GM21515 (cell line): ENCODE measurements at regions not wholly inside any gene's neighbourhood (a gene's known extent, or its start where the extent isn't known, plus 50 kb on each side); places are given as distances from the start of the nearest gene placed in this dataset.
"Not testable (repeated sequence)": the region's sequence is repeated elsewhere in the genome, so short reads cannot be mapped to it uniquely, and the experiment has no call there.

Experiments
- ATAC-seq: cut with Tn5 transposase; IDR thresholded peaks from one replicate; pipeline ENCODE4 v1.9.1; 2021; ENCODE audit not compliant: unreplicated experiment

DNA sequence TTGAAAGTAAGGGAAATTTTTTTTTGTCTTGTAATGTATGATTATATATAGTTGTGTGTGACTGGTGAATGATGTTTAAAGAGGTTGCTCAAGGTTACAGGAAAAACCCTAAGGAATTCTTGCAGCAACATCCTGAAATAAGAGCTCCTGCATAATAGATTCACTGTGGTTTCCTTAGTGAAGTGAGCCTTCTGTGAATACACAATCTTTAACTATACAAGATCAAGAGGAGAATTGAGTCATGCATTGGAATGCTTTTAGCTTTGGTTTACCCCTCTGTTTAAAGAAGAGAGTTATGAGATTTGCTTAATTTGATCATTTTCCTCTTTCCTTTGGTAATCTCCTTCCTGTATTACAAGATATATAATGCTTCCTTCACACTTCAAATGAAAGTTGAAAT, 141.6 kb upstream of the EYA4 start:
- no peak for ATAC-seq

DNA sequence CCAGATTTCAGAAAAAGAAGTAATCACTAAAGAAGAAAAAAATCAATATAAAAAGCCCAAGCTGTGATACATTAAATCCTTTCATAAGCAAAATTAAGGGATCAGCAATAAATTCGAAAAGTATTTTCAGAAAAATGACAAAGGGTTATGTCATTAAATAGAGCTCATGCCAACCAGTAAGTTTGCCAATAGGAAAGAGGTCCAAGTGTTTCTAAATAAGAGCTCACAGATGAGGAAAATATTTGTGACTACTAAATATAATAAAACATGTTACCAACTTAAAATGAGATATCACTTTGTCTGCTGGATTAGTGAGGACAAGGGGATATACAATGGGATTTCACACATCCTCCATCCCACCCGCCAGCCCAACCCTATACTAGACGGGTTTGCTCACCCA, 140.3 kb upstream of the EYA4 start:
- no peak for ATAC-seq

DNA sequence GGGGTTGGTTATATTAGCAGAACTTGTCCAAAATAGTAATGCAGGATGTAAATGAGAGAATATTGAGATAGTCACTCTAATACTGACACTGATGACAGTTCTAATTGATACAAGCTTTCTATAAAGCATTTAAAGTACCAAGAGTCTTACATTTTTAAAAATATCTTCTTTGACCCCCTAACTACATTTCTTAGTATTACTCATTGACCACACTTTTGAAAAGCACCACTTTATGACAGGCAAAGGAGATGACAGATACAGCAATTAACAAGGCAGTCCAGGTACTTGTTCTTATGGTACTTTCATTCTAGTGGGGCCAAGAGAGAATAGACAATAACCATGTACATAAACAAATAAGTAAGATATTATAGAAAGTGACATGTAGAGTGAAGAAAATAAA, 139.4 kb upstream of the EYA4 start:
- ATAC-seq = no peak

DNA sequence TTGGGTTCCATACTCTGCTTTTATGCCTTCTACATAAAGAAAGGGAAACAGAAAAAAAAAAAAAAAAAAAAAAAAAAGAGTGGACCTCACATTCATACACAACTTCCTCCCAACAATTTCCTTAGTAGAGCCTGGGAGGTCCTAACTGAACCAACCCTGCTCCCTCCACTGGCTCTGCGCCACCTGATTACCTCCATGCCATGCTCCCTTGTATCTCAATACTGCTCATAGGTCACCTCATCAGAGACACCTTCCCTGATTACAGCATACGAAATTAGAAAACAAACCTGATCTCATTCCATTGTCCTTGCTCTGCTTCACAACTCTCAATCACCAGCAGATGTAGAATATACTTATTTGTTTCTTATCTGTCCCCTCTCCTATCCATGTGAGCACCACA, 134.2 kb upstream of the EYA4 start:
- ATAC-seq = no peak

DNA sequence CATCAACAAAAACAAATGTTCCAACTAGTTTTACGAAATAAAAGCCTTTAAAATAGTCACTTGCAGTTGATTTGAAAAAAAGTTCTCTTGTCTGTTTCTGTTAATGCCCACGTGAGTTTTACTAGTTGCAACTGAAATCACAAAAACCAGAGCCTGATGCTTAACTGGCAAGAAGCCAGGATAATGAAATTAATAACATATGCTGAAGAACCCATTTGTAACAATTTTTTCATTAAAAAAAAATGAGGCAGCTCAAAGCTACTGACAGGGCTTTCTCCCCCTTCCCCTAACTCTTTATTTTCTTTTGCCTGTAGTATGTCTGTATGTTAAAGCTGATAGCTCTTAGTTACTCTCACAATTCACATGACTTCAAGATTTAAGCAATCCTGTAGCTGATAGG, 132.7 kb upstream of the EYA4 start:
- no peak for ATAC-seq

DNA sequence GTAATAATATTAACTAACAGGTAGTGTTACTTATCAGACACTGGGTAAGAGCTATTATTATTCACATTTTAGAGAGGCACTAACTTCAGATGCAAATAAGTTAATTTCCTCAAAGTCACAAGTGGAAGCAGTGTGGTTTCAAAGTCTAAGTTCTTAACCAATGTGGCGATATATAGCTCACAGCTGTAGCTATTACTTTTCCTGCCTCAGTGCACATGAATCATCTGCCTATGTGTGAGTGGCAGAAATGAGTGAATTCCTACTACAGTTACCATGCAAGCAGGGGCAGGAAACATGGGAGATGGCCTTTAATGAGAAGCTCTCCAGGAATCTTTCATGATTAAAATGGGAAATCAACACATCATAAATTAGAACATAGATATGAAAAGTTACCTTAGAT, 126.2 kb upstream of the EYA4 start:
- ATAC-seq = no peak

DNA sequence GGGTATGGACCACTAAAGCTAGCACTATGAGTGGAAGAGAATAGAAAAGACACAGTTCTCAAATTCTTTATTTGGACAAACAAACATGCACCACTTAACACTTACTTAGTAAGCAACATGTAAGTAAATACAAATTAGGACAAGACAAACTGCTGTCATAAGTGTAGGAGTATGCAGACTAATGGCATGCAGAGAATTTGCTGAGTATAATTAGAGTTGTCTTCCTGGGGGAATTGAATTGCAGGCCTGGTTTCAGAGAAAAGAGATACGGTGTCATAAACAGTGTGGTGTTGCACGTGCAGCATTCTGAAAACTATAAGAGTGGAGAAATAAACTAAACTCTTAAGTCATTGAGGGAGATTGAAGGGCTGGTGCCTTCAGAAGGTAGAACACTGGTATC, 125.2 kb upstream of the EYA4 start:
- no peak for ATAC-seq

DNA sequence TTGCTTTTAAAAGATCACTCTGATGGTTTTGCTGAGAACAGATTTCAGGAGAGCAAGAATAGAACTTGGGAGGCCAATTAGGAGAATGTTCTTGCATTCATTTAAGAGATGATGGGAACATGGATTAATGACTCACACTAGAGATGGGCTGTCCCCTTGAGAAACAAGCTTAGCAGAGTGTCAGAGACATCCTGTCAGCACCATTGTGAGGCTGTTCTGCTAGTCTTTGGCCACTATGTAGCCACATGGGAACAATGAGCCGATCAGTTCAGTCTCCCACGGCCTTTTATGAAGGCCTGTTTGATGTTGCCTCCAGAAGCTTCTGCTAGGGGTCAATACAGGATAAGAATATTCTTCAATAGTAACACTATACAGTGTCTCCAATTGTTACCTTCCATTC, 113.0 kb upstream of the EYA4 start:
- no peak for ATAC-seq

DNA sequence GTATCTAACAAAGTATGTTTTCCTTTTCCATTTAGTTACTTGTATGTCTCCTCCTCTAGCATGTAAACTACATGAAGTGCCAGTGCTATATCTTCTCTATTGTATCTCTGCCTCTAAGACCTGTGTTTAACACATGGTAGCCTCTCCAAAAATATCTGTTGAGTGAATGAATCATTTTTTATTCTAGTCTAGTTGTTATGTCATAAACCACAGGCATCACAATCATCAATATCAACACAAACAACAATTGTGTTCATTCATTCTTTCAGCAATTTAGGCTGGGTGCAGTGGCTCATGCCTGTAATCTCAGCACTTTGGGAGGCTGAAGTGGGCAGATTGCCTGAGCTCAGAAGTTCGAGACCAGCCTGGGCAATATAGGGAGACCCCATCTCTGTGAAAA, 111.6 kb upstream of the EYA4 start:
- ATAC-seq = no peak

DNA sequence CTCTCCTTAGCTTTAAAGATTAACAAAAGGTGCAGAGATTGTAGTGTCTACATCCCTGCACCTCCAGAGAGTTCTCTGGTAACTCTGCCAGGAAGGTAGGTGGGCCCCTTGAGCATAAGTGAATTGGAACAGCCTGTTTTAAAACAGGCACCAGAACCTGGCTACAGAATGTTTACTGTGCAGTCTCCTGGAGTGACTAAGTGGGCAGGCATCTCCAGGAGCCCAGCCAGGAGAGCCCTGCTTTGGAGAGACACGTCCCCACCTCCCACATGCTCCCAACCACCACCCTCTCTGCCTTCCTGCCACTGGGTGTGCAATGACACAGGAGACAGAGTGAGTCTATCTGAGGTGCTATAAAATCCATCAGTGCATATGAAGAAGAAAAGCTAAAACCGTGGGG, 110.3 kb upstream of the EYA4 start:
- no peak for ATAC-seq

DNA sequence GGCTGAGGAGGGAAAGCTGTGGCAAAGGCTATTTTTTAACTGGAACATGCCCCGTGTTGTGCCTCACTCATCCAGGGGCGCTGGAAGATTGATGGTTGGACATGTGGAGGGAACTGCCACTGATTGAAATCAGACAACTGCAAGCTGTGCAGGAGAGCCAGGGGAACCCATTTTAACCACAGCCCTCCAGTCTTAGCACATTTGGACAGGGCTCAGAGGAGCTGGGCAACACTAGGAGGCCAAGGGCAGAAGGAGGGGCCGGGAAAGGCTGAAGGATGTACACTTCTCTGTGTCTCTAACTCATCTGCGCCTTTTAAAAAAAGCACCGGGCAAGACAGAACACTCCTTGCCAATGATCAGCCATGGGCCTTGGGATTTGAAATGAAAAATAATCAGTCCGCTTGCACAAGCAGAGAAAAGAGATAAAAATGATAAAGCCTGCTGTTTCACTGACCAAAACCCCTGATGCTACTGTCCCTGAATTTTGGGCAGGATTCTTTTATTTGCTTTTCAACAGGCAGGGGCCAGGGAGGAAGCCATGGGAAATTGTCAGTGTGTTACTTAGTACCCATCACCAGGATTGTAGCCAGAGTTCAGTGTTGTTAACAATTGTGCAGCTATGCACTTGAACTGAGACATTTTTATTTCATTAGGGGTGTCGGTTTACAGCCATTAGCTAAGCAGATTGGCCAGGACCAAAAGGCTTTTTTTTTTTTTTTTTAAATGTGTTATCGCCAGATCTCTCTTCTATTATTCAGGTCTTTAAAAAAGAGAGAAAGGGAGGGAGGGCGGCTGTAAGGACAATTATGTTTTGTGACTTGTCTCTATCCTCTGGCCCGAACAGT, 109.3 kb upstream of the EYA4 start:
- ATAC-seq = no peak

DNA sequence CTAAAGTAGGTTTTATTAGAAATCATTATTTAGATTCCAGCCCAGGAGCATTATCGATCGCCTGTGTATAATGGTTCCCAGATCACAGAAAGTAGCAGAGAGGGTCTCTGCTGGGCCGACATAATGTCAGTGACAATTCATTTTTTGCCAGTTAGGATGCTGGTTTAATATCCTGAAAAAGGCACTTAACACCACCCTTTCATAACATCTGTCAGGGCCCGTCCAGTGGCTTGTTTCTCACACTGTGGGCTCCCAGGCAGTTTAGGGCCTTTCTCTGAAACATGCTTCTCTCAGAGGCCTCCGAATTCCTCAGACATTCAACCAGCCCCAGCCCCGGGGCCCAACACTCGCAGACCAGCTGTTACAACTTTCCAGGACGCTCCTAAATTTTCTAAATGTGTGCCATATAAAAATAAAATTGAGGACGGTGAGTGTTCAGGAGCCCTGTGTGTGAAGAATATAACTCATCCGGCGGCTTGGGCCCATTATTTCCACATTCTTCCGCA, 108.6 kb upstream of the EYA4 start:
- no peak for ATAC-seq

DNA sequence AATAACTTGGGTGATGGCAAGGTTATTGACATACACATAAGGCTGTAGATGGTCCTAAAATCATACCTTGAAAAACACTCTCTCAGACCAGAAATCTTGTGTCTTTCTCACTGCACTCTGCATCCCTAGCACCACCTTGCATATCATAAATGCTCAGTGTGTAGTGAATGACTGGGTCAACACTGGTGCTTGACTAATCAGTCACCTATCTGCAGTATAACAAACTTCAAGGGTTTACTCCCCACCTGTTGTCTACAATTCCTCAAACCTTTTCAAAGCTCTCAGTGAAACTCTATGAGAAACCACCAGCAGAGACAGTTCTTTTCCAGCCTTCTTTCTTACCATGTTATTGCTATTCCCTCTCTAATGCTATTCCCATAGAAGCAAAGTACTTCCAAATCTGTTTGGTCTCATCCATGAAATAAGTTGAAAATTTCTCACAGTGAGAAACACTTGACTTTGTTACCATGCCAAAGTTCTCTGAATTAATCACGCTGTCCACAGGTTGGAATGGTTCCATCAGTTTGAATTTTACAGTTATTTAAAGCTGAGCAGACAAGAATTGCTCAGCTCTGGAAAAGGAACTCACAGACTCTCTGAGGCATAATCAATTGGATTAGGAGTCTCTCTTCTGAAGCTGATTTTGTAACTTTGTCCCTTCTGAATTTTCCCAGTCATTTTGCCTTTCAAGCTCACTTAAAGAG, 104.8 kb upstream of the EYA4 start:
- no peak for ATAC-seq

DNA sequence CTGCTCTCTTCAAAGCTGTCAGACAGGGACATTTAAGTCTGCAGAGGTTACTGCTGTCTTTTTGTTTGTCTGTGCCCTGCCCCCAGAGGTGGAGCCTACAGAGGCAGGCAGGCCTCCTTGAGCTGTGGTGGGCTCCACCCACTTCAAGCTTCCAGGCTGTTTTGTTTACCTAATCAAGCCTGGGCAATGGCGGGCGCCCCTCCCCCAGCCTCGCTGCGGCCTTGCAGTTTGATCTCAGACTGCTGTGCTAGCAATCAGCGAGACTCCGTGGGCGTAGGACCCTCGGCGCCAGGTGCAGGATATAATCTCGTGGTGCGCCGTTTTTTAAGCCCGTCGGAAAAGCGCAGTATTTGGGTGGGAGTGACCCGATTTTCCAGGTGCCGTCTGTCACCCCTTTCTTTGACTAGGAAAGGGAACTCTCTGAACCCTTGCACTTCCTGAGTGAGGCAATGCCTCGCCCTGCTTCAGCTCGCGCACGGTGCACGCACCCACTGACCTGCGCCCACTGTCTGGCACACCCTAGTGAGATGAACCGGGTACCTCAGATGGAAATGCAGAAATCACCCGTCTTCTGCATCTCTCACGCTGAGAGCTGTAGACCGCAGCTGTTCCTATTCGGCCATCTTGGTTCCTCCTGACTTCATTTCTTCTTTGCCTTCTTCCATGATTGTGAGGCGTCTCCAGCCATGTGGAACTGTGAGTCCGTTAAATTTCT, 93.5 kb upstream of the EYA4 start:
- ATAC-seq = not testable (repeated sequence)

DNA sequence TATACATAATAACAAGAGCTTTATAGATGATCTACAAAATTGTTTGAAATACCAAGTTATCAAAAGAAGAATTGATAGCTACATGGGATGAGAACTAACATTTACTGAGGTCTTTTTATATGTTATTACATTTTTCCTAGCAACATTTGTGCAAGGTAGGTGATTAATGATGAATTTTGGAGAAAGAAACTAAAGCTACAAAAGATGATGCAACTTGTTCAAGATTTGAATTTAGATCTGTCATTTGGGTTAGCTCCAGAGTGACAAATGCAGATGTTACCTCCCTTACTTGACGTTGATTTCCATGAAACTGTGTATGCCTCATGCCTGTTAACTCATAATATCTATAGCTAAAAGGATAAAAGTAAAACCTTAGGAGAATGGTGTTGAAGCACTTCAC, 84.5 kb upstream of the EYA4 start:
- no peak for ATAC-seq

DNA sequence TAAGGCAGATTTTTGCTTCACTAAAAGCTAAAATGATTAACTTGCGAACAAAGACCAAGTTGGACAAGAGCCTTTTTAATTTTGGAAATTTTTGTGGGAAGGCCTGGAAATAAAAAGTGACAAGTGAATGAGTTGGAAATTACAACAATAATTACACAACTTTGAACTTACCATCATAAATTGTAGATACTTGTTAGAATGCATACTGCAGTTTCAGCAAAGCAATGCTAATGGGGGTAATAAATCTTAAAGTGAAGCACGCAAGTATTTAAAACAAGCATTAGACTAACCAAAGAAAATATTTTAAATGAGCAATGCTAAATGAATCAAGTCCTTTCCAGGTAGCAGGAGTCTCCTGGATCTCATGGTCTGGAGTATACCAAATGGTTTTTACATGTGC, 83.2 kb upstream of the EYA4 start:
- no peak for ATAC-seq

DNA sequence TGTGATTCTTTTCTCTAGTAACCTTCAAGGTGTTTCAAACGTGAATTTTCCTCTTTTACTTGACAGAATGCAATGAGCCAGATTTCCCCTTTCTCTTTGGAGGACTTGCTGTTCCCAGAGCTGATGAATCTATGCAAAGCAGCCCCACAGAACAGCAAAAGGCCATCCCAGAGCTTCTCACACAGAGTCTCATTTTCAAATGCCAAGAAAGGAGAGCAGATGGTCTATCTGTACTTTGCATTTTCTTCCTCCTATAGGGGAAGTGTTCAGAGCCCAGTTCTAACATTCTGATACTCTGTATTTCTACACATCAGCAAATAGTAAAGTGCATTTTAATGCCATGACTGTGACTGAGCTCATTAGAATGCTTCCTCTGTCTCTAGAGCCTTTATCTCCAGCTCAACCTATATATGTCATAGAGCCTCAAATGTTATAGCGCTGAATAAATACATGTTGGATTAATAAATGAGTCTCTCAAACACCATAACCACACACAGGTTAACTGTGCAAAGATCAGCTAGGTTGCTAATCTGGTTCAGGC, 81.8 kb upstream of the EYA4 start:
- no peak for ATAC-seq

DNA sequence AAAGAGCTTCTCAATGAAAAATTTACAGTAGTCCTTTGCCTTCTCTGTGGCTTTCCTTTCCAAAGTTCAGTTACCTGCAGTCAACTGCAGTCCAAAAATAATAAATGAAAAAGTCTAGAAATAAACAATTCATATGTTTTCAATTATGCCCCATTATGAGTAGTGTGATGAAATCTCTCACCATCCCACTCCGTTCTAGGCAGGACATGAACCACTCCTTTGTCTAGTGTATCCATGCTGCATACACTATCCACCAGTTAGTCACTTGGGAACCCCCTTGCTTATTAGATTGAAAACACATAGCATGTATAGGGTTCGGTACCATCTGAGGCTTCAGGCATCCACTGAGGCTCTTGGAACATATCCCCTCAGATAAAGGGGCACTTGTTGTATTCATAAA, 80.6 kb upstream of the EYA4 start:
- ATAC-seq = no peak

DNA sequence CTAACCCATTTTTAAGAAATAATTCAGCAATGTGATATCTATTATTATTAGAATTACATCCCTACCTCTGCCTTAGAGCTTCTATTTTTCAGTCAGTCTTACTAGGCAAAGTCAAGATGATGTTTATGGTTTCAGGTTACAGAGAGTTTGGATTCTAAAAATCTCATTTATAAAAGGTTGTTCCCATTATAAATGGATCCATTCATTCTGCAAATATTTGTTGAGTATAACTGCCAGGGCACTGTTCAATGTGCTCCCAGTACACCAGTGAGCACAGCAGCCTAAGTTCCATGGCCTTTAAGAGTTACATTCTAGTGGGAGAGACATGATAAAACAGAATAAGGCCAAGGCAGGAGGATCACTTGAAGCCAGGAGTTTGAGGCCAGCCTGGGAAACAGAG, 75.9 kb upstream of the EYA4 start:
- ATAC-seq = no peak

DNA sequence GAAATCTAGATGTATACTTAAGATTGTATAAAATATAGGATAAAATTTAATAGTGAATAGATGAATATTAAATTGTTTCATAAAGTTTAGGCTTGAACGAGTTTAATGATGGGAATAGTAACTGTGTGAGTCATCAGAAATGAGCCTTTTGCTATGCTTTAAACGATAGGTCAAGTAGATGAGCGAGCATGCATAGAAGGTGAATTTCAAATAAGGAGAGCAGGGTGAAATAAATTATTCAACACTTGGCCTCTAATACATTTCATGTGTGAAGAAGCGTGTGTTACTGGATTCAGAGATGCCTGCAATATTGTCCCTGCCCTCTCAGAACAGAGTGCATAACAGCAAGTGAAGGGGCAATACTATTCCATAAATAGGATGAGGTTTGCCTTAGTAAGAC, 74.4 kb upstream of the EYA4 start:
- ATAC-seq = no peak

DNA sequence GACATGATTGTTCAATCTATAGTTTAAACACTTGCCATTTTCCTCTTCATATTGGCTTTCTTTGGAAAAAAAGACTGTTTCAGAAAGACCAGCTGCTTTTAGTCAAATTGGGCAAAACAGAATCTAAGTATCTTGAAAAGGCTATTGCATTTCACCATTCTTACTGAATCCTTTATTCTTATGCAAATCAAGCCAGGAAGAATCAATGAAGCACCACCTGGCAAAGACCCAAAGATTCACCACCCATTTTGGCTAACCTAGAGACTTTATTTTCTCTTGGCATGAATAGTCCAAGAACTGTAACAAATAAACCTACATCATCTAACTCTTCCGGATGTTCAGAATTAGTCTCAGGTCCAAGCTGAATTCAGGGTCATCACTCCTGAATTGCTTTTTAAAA, 71.3 kb upstream of the EYA4 start:
- no peak for ATAC-seq

DNA sequence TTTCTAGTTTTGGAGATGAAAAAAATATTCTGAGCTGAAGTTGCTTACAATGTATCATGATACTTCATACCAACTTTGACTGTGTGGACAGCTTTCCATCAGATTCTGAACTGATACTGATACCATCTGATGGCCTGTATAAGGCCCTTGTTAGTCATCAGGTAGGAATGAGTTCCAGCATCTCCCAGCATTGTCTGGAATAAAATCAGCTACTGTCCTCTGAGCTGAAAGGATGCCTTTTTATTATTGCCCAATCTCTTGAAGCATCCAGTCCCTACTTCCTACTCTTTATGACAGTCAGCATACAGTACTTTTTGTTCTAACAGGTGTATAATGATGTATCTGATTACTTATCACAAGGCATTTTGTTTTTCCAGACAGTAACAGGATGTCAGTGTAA, 70.6 kb upstream of the EYA4 start:
- no peak for ATAC-seq
